ENCODE measurements at regions not wholly inside any gene's neighbourhood (a gene's known extent, or its start where the extent isn't known, plus 50 kb on each side); places are given as distances from the start of the nearest gene placed in this dataset.

DNA sequence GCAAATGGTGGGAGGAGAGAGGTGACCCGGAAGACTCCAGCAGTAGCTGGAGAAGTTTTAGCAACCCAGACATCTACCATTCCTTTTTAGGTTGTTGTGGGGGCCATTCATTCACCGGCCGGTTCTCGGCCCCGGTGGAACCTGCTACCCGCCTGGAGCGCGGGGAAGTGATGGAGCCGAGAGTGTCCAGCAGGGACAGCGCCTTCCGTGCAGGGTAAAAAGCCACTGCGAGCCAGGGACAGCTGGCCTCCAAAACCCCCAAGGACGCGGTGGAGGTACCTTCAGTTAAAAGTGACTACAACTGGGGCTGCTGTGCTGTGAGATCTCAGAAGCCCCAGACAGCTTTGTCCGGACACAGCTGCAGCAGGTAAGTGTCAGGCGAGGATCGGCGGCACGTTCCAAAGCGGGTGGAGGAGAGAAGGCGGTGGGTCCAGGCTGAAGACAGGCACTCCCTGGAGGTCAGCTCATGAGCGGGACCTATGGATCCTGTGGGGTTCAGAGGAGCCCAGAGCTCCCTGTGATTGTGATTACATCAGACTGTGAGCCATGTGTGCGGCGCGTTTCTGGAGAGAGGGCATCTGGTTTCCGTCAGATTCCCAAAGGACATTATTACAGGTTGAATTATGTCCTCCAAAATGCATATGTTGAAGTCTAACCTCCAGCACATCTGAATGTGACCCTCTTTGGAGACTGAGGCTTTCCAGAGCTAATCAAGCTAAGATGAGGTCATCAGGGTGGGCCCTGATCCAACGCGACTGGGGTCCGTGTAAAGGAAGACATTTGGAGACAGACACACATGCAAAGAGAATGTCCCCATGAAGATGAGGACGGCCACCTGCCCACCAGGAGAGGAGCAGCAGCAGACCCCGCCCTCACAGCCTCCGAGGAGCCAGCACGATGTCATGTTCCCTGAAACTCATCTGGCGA lies 276.3 kb downstream of the EIPR1 start:
- POLR2A ChIA-PET: no interaction called here
- Histone ChIP-seq H3K4me1 (ENCODE audit: control insufficient read depth in 1 of 2, extremely low read depth in 1 of 2, insufficient read depth in 2 of 2, low read length in 2 of 2) (no peaks in the 10 kb centered on the region), H3K27ac (ENCODE audit: low read length) (no peak overlapping the region), H3K4me3 (ENCODE audit: control insufficient read depth in 1 of 2, extremely low read depth in 1 of 2, low read length in 1 of 2) (no peak overlapping the region), H3K36me3 (ENCODE audit: control insufficient read depth in 2 of 2, extremely low read depth in 1 of 2, insufficient read depth in 1 of 2, low read length in 1 of 2) (no peaks in the 10 kb centered on the region), H3K27me3 (replicated peaks in 1 of 2; ENCODE audit: control insufficient read depth in 2 of 2, extremely low read depth in 1 of 2, insufficient read depth in 2 of 2, low read length in 1 of 2) (peaks cover 0 to 27% of the 10 kb centered on the region in 2 experiments), H3K9me3 (no peaks in the 10 kb centered on the region)
- CTCF ChIA-PET: no interaction called here
- DNase-seq: no peak
- Mint-ChIP-seq H3K27ac (no peak overlapping the region), H3K9me3 (no peaks in the 10 kb centered on the region), H3K27me3 (peaks cover 12 to 20% of the 10 kb centered on the region in 2 donors), H3K4me3 (no peak overlapping the region), H3K36me3 (no peaks in the 10 kb centered on the region), H3K4me1 (peaks cover 0 to 3% (median 0%) of the 10 kb centered on the region in 3 donors)
- 83% methylated on average over 27 of the region's 34 CpGs for WGBS (ENCODE audit: insufficient coverage)
- no peak for ATAC-seq (replicated peaks in 1 of 4)

DNA sequence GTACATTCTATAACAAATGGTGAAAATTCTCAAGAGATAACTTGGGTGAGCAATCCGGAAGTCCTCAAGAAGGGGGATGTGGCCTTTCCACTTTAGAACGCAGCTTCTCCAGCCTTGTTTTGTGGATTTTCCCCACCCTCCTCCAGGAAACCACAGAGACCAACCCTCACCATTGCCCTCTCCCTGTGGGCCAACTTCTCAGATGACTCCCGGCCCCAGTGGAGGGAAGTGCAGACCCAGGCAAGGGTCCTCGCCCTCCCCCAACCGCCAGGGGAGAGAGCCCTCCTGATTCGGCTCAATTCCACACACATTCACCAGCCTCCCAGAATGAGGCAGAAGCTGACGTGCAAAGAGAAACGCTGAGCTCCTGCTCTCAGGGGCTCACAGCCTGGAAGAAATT lies 277.2 kb downstream of the EIPR1 start:
- POLR2A ChIA-PET: no interaction called here
- Mint-ChIP-seq H3K27me3 (peaks cover 12 to 23% of the 10 kb centered on the region in 2 donors), H3K36me3 (no peaks in the 10 kb centered on the region), H3K27ac (no peak overlapping the region), H3K4me3 (no peak overlapping the region), H3K9me3 (no peaks in the 10 kb centered on the region), H3K4me1 (peaks cover 0 to 3% (median 0%) of the 10 kb centered on the region in 3 donors)
- Histone ChIP-seq H3K27me3 (replicated peaks in 1 of 2; ENCODE audit: control insufficient read depth in 2 of 2, extremely low read depth in 1 of 2, insufficient read depth in 2 of 2, low read length in 1 of 2) (peaks cover 0 to 28% of the 10 kb centered on the region in 2 experiments), H3K27ac (ENCODE audit: low read length) (no peak overlapping the region), H3K4me3 (ENCODE audit: control insufficient read depth in 1 of 2, extremely low read depth in 1 of 2, low read length in 1 of 2) (no peak overlapping the region), H3K36me3 (ENCODE audit: control insufficient read depth in 2 of 2, extremely low read depth in 1 of 2, insufficient read depth in 1 of 2, low read length in 1 of 2) (no peaks in the 10 kb centered on the region), H3K9me3 (no peaks in the 10 kb centered on the region), H3K4me1 (ENCODE audit: control insufficient read depth in 1 of 2, extremely low read depth in 1 of 2, insufficient read depth in 2 of 2, low read length in 2 of 2) (no peaks in the 10 kb centered on the region)
- CTCF ChIA-PET: no interaction called here
- no peak for DNase-seq
- no peak for ATAC-seq (replicated peaks in 1 of 4)
- WGBS (ENCODE audit: insufficient coverage): 6% methylated on average over 7 of the region's 8 CpGs

DNA sequence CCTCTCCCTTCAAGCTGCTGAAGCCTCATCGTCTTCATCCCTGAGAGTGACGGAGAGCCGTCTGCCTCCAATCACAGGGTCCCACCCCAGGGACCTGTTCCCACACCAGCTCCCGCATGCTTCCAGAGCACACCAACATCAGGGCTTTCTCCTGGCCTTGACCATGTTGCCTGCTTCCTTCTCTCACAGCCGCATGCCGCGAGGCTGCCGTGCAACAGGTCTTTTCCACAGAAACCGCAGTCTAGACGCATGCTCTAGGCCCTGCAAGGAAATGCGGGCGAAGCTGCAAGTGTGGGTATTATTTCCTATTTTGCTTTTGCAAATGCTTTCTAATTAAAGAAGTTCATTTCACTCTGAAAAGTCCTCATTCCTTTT lies 277.8 kb downstream of the EIPR1 start:
- Histone ChIP-seq H3K27me3 (replicated peaks in 1 of 2; ENCODE audit: control insufficient read depth in 2 of 2, extremely low read depth in 1 of 2, insufficient read depth in 2 of 2, low read length in 1 of 2) (peaks cover 0 to 33% of the 10 kb centered on the region in 2 experiments), H3K27ac (ENCODE audit: low read length) (no peak overlapping the region), H3K4me3 (ENCODE audit: control insufficient read depth in 1 of 2, extremely low read depth in 1 of 2, low read length in 1 of 2) (no peak overlapping the region), H3K4me1 (ENCODE audit: control insufficient read depth in 1 of 2, extremely low read depth in 1 of 2, insufficient read depth in 2 of 2, low read length in 2 of 2) (no peaks in the 10 kb centered on the region), H3K9me3 (no peaks in the 10 kb centered on the region), H3K36me3 (ENCODE audit: control insufficient read depth in 2 of 2, extremely low read depth in 1 of 2, insufficient read depth in 1 of 2, low read length in 1 of 2) (no peaks in the 10 kb centered on the region)
- no peak overlapping the region for H3K4me3 Mint-ChIP-seq
- H3K9me3 Mint-ChIP-seq: no peaks in the 10 kb centered on the region
- peaks cover 0 to 3% (median 0%) of the 10 kb centered on the region in 3 donors for H3K4me1 Mint-ChIP-seq
- ATAC-seq (replicated peaks in 1 of 4) (no peak), DNase-seq (no peak)
- H3K36me3 Mint-ChIP-seq: no peaks in the 10 kb centered on the region
- no peak overlapping the region for H3K27ac Mint-ChIP-seq
- H3K27me3 Mint-ChIP-seq: peaks cover 16 to 27% of the 10 kb centered on the region in 2 donors
- ChIA-PET CTCF (no interaction called here), POLR2A (no interaction called here)
- 76% methylated on average over 4 of the region's 12 CpGs for WGBS (ENCODE audit: insufficient coverage)

DNA sequence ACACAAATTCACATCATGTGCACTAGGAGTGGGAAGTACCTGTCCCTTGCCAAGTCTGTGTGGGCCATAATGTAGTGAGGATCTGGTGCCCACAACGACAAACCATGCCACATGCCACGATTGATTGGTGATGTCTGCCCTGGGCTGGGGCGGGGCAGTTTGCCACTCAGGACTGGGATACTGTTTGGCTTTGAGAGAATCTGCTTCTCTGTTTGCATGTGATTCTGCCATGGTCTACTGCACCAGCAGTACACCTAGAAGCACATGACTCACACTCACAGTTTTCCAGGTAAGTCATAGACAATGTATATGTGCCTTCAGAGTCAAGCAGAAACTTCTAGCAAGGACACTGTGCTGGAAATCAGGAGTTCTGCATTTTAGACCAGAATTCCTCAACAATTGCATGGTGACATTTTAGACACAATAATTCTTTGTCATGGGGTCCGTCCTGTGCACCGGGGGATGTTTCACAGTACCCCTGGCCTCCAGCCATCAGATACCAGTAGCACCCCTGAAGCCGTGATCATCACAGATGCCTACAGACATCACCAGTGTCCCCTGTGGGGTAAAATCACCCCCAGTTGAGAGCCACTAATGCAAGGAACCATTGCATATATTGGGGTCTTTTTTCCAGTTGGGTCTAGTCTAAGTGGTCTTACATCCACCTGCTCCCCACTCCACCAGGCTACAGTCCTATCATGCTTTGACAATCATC lies 278.3 kb downstream of the EIPR1 start:
- POLR2A ChIA-PET: no interaction called here
- Mint-ChIP-seq H3K36me3 (no peaks in the 10 kb centered on the region), H3K27ac (no peak overlapping the region), H3K4me3 (no peak overlapping the region), H3K4me1 (peaks cover 0 to 3% (median 0%) of the 10 kb centered on the region in 3 donors), H3K27me3 (peaks cover 18 to 27% of the 10 kb centered on the region in 2 donors), H3K9me3 (no peaks in the 10 kb centered on the region)
- Histone ChIP-seq H3K4me3 (ENCODE audit: control insufficient read depth in 1 of 2, extremely low read depth in 1 of 2, low read length in 1 of 2) (no peak overlapping the region), H3K9me3 (no peaks in the 10 kb centered on the region), H3K27me3 (replicated peaks in 1 of 2; ENCODE audit: control insufficient read depth in 2 of 2, extremely low read depth in 1 of 2, insufficient read depth in 2 of 2, low read length in 1 of 2) (peaks cover 0 to 33% of the 10 kb centered on the region in 2 experiments), H3K4me1 (ENCODE audit: control insufficient read depth in 1 of 2, extremely low read depth in 1 of 2, insufficient read depth in 2 of 2, low read length in 2 of 2) (no peaks in the 10 kb centered on the region), H3K36me3 (ENCODE audit: control insufficient read depth in 2 of 2, extremely low read depth in 1 of 2, insufficient read depth in 1 of 2, low read length in 1 of 2) (no peaks in the 10 kb centered on the region), H3K27ac (ENCODE audit: low read length) (no peak overlapping the region)
- DNase-seq: no peak
- ATAC-seq (replicated peaks in 1 of 4): no peak
- CTCF ChIA-PET: no interaction called here
- WGBS (ENCODE audit: insufficient coverage): 94% methylated on average over 3 of the region's 6 CpGs

DNA sequence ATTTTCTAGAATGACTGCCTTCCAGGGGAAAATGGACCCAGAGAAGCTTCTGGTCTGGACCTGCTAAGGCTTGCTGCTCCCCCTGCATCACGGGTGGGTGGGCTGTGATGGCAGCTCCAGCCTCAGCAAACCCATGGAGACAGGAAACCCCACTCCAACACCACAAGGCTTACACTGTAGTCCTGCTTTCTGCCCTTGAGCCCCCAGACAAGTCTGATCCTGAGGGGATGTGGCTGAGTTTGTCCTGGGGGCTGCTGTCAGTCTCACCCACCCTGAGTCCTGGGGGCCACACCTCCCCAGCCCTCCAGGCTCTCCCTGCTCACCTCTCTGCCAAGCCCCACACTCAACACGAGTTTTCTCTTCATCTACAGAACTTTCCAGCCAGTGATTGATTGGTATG lies 279.4 kb downstream of the EIPR1 start:
- Mint-ChIP-seq H3K4me1 (peaks cover 0 to 3% (median 0%) of the 10 kb centered on the region in 3 donors), H3K36me3 (no peaks in the 10 kb centered on the region), H3K27me3 (peaks cover 18 to 23% of the 10 kb centered on the region in 2 donors), H3K9me3 (no peaks in the 10 kb centered on the region), H3K4me3 (no peak overlapping the region), H3K27ac (no peak overlapping the region)
- DNase-seq: no peak
- ATAC-seq (replicated peaks in 1 of 4): no peak
- H3K27me3 ChIP-seq (replicated peaks in 1 of 2; ENCODE audit: control insufficient read depth in 2 of 2, extremely low read depth in 1 of 2, insufficient read depth in 2 of 2, low read length in 1 of 2): peaks cover 0 to 33% of the 10 kb centered on the region in 2 experiments
- no peaks in the 10 kb centered on the region for H3K9me3 ChIP-seq
- ChIA-PET CTCF (no interaction called here), POLR2A (no interaction called here)
- H3K4me3 ChIP-seq (ENCODE audit: control insufficient read depth in 1 of 2, extremely low read depth in 1 of 2, low read length in 1 of 2): no peak overlapping the region
- no peak overlapping the region for H3K27ac ChIP-seq (ENCODE audit: low read length)
- no peaks in the 10 kb centered on the region for H3K36me3 ChIP-seq (ENCODE audit: control insufficient read depth in 2 of 2, extremely low read depth in 1 of 2, insufficient read depth in 1 of 2, low read length in 1 of 2)
- H3K4me1 ChIP-seq (ENCODE audit: control insufficient read depth in 1 of 2, extremely low read depth in 1 of 2, insufficient read depth in 2 of 2, low read length in 2 of 2): no peaks in the 10 kb centered on the region
- WGBS (ENCODE audit: insufficient coverage): no CpG with 5 or more reads among the region's 2 CpGs

DNA sequence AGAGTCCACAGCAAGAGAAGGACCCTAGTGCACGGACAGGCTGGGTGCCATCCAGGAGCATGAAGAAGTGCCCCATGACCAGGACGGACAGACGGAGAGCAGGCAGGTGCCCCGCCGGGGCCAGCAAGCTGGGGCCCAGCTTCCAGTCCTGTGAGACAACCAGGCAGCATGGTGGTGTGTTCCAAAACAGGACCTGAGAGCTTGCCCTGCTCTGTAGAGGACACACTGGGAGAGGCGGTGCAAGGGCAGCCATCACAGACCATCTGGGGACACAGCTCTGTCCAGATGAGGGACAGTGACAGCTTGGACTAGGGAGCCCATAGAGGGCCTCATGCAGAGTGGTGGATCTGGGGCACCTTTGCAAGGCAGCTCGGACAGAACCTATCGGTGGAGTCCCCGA lies 279.8 kb downstream of the EIPR1 start:
- WGBS (ENCODE audit: insufficient coverage): 87% methylated on average over 8 of the region's 9 CpGs
- DNase-seq (no peak), ATAC-seq (replicated peaks in 1 of 4) (no peak)
- ChIA-PET CTCF (no interaction called here), POLR2A (no interaction called here)
- H3K27me3 ChIP-seq (replicated peaks in 1 of 2; ENCODE audit: control insufficient read depth in 2 of 2, extremely low read depth in 1 of 2, insufficient read depth in 2 of 2, low read length in 1 of 2): peaks cover 0 to 33% of the 10 kb centered on the region in 2 experiments
- no peaks in the 10 kb centered on the region for H3K9me3 Mint-ChIP-seq
- no peak overlapping the region for H3K27ac ChIP-seq (ENCODE audit: low read length)
- H3K4me3 ChIP-seq (ENCODE audit: control insufficient read depth in 1 of 2, extremely low read depth in 1 of 2, low read length in 1 of 2): no peak overlapping the region
- H3K36me3 ChIP-seq (ENCODE audit: control insufficient read depth in 2 of 2, extremely low read depth in 1 of 2, insufficient read depth in 1 of 2, low read length in 1 of 2): no peaks in the 10 kb centered on the region
- no peak overlapping the region for H3K27ac Mint-ChIP-seq
- H3K36me3 Mint-ChIP-seq: no peaks in the 10 kb centered on the region
- H3K27me3 Mint-ChIP-seq: peaks cover 17 to 23% of the 10 kb centered on the region in 2 donors
- no peak overlapping the region for H3K4me3 Mint-ChIP-seq
- H3K9me3 ChIP-seq: no peaks in the 10 kb centered on the region
- H3K4me1 ChIP-seq (ENCODE audit: control insufficient read depth in 1 of 2, extremely low read depth in 1 of 2, insufficient read depth in 2 of 2, low read length in 2 of 2): no peaks in the 10 kb centered on the region
- H3K4me1 Mint-ChIP-seq: peaks cover 0 to 3% (median 0%) of the 10 kb centered on the region in 3 donors

Data from T-cell (primary cell).